ENCODE measurements at regions not wholly inside any gene's neighbourhood (a gene's known extent, or its start where the extent isn't known, plus 50 kb on each side); places are given as distances from the start of the nearest gene placed in this dataset.
A peak's percentile ranks its signal among the peaks of the same experiment; 100 is the strongest.
"Not testable (repeated sequence)": the region's sequence is repeated elsewhere in the genome, so short reads cannot be mapped to it uniquely, and the experiment has no call there.

DNA sequence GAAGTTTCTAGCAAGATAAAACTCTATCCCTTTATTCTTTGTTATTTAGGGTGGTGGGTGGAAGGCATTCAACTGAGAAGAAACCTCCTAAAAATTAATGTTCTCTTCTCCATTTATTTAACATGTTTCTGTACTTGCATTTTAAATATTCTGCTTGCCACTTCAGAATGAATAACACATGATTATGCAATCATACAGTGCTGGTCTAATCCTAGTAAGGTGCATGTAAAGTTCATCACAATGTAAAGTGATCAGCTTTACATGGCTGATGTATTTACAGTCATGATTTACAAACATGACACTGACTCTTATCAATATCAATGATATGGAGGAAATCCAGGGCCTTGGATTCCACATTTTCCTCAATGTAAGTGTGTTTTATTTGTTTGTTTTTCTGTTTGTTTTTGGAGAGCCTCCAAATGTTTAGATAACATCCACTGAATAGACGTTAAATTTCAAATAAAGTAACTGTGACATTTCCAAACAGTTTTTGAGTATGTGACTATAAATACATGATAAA is 342.1 kb upstream of the CTSO start:
- ATAC-seq (no peak), DNase-seq (no peak)
- no peaks in the 10 kb centered on the region for H3K27me3 ChIP-seq
- no peak overlapping the region for H3K4me3 ChIP-seq
- H3K4me1 ChIP-seq = no peaks in the 10 kb centered on the region
- H3K36me3 ChIP-seq = no peaks in the 10 kb centered on the region
- TF ChIP-seq, protein P1, sequence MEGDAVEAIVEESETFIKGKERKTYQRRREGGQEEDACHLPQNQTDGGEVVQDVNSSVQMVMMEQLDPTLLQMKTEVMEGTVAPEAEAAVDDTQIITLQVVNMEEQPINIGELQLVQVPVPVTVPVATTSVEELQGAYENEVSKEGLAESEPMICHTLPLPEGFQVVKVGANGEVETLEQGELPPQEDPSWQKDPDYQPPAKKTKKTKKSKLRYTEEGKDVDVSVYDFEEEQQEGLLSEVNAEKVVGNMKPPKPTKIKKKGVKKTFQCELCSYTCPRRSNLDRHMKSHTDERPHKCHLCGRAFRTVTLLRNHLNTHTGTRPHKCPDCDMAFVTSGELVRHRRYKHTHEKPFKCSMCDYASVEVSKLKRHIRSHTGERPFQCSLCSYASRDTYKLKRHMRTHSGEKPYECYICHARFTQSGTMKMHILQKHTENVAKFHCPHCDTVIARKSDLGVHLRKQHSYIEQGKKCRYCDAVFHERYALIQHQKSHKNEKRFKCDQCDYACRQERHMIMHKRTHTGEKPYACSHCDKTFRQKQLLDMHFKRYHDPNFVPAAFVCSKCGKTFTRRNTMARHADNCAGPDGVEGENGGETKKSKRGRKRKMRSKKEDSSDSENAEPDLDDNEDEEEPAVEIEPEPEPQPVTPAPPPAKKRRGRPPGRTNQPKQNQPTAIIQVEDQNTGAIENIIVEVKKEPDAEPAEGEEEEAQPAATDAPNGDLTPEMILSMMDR (IDR thresholded peaks at IDR 0.05) = no peak
- intact Hi-C loops (cut with DNase I) = no loop called here
- H3K9me3 ChIP-seq = no peaks in the 10 kb centered on the region
- H3K27ac ChIP-seq = no peak overlapping the region

DNA sequence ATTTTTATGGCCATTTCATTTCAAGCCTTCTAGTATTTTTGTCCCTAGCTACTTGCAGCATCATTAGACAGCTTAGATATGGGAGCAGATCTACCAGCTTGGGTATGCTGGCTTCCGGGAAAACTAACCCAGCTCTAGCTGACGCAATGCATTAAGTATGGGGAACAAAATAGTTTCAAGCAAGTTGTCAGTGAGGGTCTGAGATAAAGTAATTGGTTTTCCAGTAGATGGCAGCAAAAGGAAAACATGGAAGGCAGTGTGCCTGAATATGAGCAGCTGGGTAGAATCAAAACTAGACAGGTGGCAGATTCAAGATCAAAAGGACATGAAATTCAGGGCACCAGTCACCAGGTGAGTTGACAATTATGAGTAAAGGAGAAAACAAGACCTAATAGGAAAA is 340.9 kb upstream of the CTSO start:
- intact Hi-C loops (cut with DNase I) = no loop called here
- TF ChIP-seq, protein P1 (IDR thresholded peaks at IDR 0.05) = peak; percentile 28
- H3K4me1 ChIP-seq = no peaks in the 10 kb centered on the region
- no peak overlapping the region for H3K4me3 ChIP-seq
- H3K27ac ChIP-seq = no peak overlapping the region
- DNase-seq = no peak
- ATAC-seq = peak; percentile 72
- H3K9me3 ChIP-seq = no peaks in the 10 kb centered on the region
- no peaks in the 10 kb centered on the region for H3K27me3 ChIP-seq
- H3K36me3 ChIP-seq = no peaks in the 10 kb centered on the region

DNA sequence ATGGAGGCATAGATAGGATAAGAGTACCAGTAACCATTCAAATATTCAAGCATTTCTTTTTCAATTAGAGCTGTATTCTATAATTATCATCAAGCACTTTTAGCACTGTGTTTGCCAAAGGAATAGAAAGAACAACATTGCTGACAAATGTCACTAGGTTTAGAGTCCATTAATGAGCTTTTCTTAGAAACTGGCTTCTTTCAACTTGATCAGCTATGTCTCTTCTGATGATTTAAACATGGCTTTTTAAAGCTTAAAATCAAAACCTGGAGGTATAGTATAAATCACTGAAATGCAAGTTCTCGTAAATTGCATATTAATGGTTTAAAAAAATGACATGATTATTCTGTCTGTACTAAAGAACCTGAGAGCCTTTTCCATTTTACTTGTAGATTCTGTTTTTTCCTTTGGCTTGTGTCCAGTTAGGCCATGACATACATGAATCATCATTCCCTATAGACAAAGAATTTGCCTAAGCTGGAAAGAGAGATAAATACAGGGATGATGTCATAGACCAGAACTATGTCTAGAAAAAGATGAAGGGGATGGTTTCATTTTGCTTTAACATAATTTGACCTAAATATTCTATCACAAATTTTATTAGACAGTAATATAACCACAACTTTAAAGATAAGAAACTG is 340.1 kb upstream of the CTSO start:
- intact Hi-C loops (cut with DNase I) = no loop called here
- ATAC-seq (no peak), DNase-seq (no peak)
- Histone ChIP-seq H3K27ac (no peak overlapping the region), H3K27me3 (no peaks in the 10 kb centered on the region), H3K36me3 (no peaks in the 10 kb centered on the region), H3K9me3 (no peaks in the 10 kb centered on the region), H3K4me3 (no peak overlapping the region), H3K4me1 (no peaks in the 10 kb centered on the region)
- TF ChIP-seq, protein P1 (IDR thresholded peaks at IDR 0.05) = no peak

DNA sequence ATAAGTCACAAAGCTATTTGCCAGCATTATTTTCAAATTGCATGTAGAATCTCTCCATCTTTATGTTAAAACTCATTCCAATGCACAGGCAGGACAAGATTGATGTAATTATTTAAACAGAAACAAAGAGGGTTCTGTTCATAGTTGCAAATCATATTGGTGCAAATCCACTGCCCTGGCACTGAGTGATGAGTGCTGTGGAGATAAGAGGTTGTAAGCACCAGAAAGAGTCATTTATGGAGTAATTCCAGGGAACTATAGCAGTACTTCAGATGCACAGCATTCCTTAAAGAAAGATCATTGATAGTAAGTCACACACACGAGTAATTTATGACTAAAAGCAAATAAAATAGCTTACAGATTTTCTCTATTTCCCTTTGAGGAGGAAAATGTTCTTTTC is 337.7 kb upstream of the CTSO start:
- no peak overlapping the region for H3K4me3 ChIP-seq
- DNase-seq (no peak), ATAC-seq (no peak)
- intact Hi-C loops (cut with DNase I) = no loop called here
- H3K36me3 ChIP-seq = no peaks in the 10 kb centered on the region
- H3K9me3 ChIP-seq = no peaks in the 10 kb centered on the region
- no peaks in the 10 kb centered on the region for H3K4me1 ChIP-seq
- H3K27me3 ChIP-seq = no peaks in the 10 kb centered on the region
- H3K27ac ChIP-seq = no peak overlapping the region
- TF ChIP-seq, protein P1 (IDR thresholded peaks at IDR 0.05) = no peak

DNA sequence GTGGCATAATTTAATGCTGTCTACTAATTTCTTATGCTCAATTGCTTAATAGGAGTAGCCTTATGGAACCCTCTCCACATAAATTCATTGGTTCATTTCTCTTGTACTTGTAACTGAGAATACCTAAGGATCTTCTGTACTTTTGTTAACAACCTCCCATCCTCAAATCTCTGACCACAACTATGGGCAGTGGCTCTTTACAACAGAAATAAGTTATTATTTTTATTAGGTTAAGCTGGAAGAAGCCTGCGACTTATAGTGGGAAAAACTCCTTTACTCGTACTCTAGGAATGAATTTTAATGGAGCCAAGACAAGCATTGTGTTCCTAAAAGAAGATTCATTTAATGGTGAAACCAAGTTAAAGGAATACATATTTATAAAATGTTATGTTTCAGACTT is 337.1 kb upstream of the CTSO start:
- Histone ChIP-seq H3K27me3 (no peaks in the 10 kb centered on the region), H3K36me3 (no peaks in the 10 kb centered on the region), H3K27ac (no peak overlapping the region), H3K9me3 (no peaks in the 10 kb centered on the region), H3K4me3 (no peak overlapping the region), H3K4me1 (no peaks in the 10 kb centered on the region)
- DNase-seq (no peak), ATAC-seq (no peak)
- intact Hi-C loops (cut with DNase I) = no loop called here
- TF ChIP-seq, protein P1 (IDR thresholded peaks at IDR 0.05) = no peak

DNA sequence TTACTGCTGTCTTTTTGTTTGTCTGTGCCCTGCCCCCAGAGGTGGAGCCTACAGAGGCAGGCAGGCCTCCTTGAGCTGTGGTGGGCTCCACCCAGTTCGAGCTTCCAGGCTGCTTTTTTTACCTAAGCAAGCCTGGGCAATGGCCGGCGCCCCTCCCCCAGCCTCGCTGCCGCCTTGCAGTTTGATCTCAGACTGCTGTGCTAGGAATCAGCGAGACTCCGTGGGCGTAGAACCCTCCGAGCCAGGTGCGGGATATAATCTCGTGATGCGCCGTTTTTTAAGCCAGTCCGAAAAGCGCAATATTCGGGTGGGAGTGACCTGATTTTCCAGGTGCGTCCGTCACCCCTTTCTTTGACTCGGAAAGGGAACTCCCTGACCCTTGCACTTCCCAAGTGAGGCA is 336.4 kb upstream of the CTSO start:
- ATAC-seq; DNase-seq; H3K9me3 ChIP-seq; H3K27me3 ChIP-seq; H3K36me3 ChIP-seq; intact Hi-C loops (cut with DNase I); H3K4me3 ChIP-seq; H3K4me1 ChIP-seq; H3K27ac ChIP-seq: not testable (repeated sequence)
